PC-9 (cell line): ENCODE measurements at regions not wholly inside any gene's neighbourhood (a gene's known extent, or its start where the extent isn't known, plus 50 kb on each side); places are given as distances from the start of the nearest gene placed in this dataset.

ENCODE experiments used
- BruUV-seq: library from RNA; stranded (reverse); fragments of 400-500 nt; replicated peaks from 2 replicates; lab custom pipeline; 2021; lab: Mats Ljungman, UMichigan
- CTCF ChIA-PET: fragments of 300-600 bp; sonication (Branson Sonifier 250); formaldehyde crosslinking; loops from one replicate; lab custom pipeline; 2022; ENCODE audit warnings: antibody characterized with exemption; lab: Charles Lee
- POLR2A ChIA-PET: fragments of 300-600 bp; sonication (Branson Sonifier 250); formaldehyde crosslinking; loops from one replicate; lab custom pipeline; 2022; ENCODE audit warnings: antibody characterized with exemption; ENCODE audit not compliant: unreplicated experiment; lab: Charles Lee
- DNase-seq, 2 experiments: peaks; one replicate each; pipeline versions ENCODE4 v3.0.0 to v3.0.0-alpha.2; 2015 to 2022; ENCODE audit warnings: mixed read lengths in 1 of 2
- H2AFZ ChIP-seq: fragments of 200-600 bp; sonication (generic); 2 replicates; pipeline ENCODE4 v1.8.1; 2017; ENCODE audit warnings: antibody characterized with exemption
- H3F3A ChIP-seq: fragments of 200-600 bp; sonication (generic); 2 replicates; pipeline ENCODE4 v1.8.1; 2017; ENCODE audit warnings: antibody characterized with exemption, mild to moderate bottlenecking, low read depth; ENCODE audit not compliant: insufficient read depth
- H3K27ac ChIP-seq: fragments of 200-600 bp; sonication (generic); 2 replicates; pipeline ENCODE4 v1.6.1; 2016; ENCODE audit warnings: mixed run types
- H3K27me3 ChIP-seq: fragments of 200-600 bp; sonication (generic); 2 replicates; pipeline ENCODE4 v1.6.1; 2016; ENCODE audit warnings: low read depth, mixed run types; ENCODE audit not compliant: insufficient read depth
- H3K36me3 ChIP-seq: fragments of 200-600 bp; sonication (generic); 2 replicates; pipeline ENCODE4 v1.6.1; 2016; ENCODE audit warnings: low read depth, mixed run types
- H3K4me1 ChIP-seq: fragments of 200-600 bp; sonication (generic); replicated peaks from 2 replicates; pipeline ENCODE4 v1.6.1; 2016; ENCODE audit warnings: mixed run types; ENCODE audit not compliant: insufficient read depth
- H3K4me2 ChIP-seq: fragments of 200-600 bp; sonication (generic); 2 replicates; pipeline ENCODE4 v1.6.1; 2017; ENCODE audit warnings: mixed run types
- H3K4me3 ChIP-seq: fragments of 200-600 bp; sonication (generic); 2 replicates; pipeline ENCODE4 v1.6.1; 2016; ENCODE audit warnings: mixed run types
- H3K79me2 ChIP-seq: fragments of 200-600 bp; sonication (generic); 2 replicates; pipeline ENCODE4 v1.6.1; 2017; ENCODE audit warnings: low read depth, mixed run types
- H3K9me2 ChIP-seq: fragments of 200-600 bp; sonication (generic); 2 replicates; pipeline ENCODE4 v1.8.1; 2017; ENCODE audit warnings: mild to moderate bottlenecking; ENCODE audit not compliant: insufficient read depth
- H3K9me3 ChIP-seq: fragments of 200-600 bp; sonication (generic); 2 replicates; pipeline ENCODE4 v1.8.1; 2016; ENCODE audit warnings: low read depth; ENCODE audit not compliant: insufficient read depth
- H4K20me1 ChIP-seq: fragments of 200-600 bp; sonication (generic); 2 replicates; pipeline ENCODE4 v1.8.1; 2017; ENCODE audit not compliant: insufficient read depth
- EZH2 ChIP-seq: fragments of 200-600 bp; sonication (generic); IDR thresholded peaks from 2 replicates; pipeline ENCODE4 v1.8.0; 2017; ENCODE audit warnings: antibody characterized with exemption, low read depth
- intact Hi-C: fragments of 100-400 bp; cut with micrococcal nuclease; formaldehyde crosslinking; loops from one replicate; pipeline ENCODE4 v1.10.0; 2022; ENCODE audit not compliant: unreplicated experiment
- TF ChIP-seq, protein P1 (sequence below): fragments of 200-600 bp; sonication (generic); conservative IDR thresholded peaks from 2 replicates; pipeline ENCODE4 v1.6.1; 2017; ENCODE audit warnings: mixed run types, antibody characterized with exemption, mild to moderate bottlenecking, moderate library complexity

DNA sequence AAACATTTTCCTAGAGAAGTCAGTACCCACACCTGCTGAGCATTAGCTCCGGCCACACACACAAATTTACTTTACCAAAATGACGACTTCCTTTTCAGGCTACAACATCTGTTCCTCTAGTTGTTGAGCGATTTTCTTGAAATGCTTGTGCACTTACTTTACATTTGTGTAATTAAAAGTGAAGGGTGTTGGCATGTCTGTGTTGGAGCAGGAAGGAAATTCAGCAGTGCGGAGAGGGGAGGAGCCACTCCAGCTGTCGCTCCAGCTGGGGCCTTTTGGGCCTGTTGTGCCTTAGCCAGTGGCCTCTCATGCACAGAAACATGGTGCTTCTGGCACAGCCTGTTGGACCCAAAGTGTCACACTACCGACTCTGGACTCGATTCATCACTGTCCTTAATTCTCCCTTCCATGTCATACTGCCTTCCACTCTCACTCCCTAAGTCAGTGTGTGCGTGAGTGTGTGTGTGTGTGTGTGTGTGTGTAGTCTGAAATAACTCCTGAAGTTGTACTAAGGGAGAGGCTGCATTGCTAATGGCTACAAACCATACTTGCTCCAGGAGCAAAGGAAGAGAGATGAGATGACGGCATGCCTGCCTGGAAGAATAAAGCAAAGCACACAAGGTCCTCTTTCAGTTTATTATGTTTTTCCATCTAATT is 191.8 kb upstream of the ARG1 start:
- Histone ChIP-seq H3K9me3 (0 out of 2 replicates have a peak, but pooled peaks cover 4% of the 10 kb centered on the region), H3K4me2 (no peak overlapping the region), H4K20me1 (no peaks in the 10 kb centered on the region), H2AFZ (no peak overlapping the region), H3K9me2 (no peaks in the 10 kb centered on the region), H3F3A (no peaks in the 10 kb centered on the region), H3K4me1 (no peaks in the 10 kb centered on the region), H3K27me3 (no peaks in the 10 kb centered on the region), H3K79me2 (no peaks in the 10 kb centered on the region), H3K4me3 (no peak overlapping the region), H3K27ac (no peak overlapping the region), H3K36me3 (no peaks in the 10 kb centered on the region)
- DNase-seq, result no peak
- intact Hi-C loops, result no loop called here
- ChIA-PET POLR2A (no interaction called here), CTCF (no interaction called here)
- no TSS peak for BruUV-seq
- no peak for TF ChIP-seq EZH2

DNA sequence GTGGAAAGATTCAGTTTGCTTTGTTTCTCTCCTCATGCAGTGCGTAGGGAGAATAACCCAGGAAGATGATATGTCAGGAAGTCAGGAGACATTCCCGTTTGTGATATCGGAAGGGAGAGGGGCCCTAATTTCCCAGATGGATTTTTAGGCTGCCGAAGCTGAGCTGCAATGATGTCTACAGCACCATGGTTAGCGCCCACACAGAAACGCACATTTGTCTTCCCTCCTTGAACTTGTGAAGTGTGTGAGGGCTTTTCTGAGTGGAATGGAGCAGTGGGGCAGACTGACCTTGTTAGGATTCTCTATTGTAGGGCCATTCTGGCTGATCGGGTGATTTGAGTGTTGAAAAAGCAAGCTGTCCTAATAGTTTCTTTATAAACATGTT is 191.3 kb upstream of the ARG1 start:
- no peaks in the 10 kb centered on the region for H3K27me3 ChIP-seq
- no TSS peak for BruUV-seq
- POLR2A ChIA-PET, result no interaction called here
- H3K27ac ChIP-seq, result no peak overlapping the region
- H3K9me2 ChIP-seq, result no peaks in the 10 kb centered on the region
- H3K4me1 ChIP-seq, result no peaks in the 10 kb centered on the region
- CTCF ChIA-PET, result no interaction called here
- no peak for DNase-seq
- intact Hi-C loops, result no loop called here
- no peaks in the 10 kb centered on the region for H3K79me2 ChIP-seq
- 0 out of 2 replicates have a peak, but pooled peaks cover 4% of the 10 kb centered on the region for H3K9me3 ChIP-seq
- no peaks in the 10 kb centered on the region for H4K20me1 ChIP-seq
- TF ChIP-seq EZH2, result no peak
- TF ChIP-seq, protein P1, sequence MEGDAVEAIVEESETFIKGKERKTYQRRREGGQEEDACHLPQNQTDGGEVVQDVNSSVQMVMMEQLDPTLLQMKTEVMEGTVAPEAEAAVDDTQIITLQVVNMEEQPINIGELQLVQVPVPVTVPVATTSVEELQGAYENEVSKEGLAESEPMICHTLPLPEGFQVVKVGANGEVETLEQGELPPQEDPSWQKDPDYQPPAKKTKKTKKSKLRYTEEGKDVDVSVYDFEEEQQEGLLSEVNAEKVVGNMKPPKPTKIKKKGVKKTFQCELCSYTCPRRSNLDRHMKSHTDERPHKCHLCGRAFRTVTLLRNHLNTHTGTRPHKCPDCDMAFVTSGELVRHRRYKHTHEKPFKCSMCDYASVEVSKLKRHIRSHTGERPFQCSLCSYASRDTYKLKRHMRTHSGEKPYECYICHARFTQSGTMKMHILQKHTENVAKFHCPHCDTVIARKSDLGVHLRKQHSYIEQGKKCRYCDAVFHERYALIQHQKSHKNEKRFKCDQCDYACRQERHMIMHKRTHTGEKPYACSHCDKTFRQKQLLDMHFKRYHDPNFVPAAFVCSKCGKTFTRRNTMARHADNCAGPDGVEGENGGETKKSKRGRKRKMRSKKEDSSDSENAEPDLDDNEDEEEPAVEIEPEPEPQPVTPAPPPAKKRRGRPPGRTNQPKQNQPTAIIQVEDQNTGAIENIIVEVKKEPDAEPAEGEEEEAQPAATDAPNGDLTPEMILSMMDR, result no peak
- no peak overlapping the region for H3K4me3 ChIP-seq
- no peak overlapping the region for H3K4me2 ChIP-seq
- no peaks in the 10 kb centered on the region for H3K36me3 ChIP-seq
- no peak overlapping the region for H2AFZ ChIP-seq
- H3F3A ChIP-seq, result no peaks in the 10 kb centered on the region

DNA sequence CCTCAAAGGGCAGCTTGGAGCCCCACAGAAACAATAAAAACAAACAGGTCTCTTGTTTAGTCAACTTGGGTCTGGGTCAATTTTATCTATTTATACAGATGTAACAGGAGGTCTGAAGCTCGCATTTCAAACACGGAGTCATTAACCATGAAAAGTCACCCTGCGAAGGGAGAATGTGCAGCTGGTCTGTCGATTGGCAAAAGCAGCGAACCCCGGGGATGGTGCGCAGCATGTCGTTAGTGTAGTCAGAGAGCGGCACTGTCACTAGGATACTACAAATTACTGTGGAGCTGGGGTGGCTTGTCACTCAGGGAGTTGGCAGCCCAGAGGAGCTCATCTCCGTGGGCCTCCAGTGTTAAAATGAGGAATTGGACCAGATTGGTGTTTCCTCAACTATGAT is 190.4 kb upstream of the ARG1 start:
- H3F3A ChIP-seq, result no peaks in the 10 kb centered on the region
- H2AFZ ChIP-seq, result no peak overlapping the region
- ChIA-PET CTCF (no interaction called here), POLR2A (no interaction called here)
- H3K27ac ChIP-seq, result no peak overlapping the region
- no peaks in the 10 kb centered on the region for H3K27me3 ChIP-seq
- 0 out of 2 replicates have a peak, but pooled peaks cover 4% of the 10 kb centered on the region for H3K9me3 ChIP-seq
- H3K4me3 ChIP-seq, result no peak overlapping the region
- no peaks in the 10 kb centered on the region for H3K36me3 ChIP-seq
- no TSS peak for BruUV-seq
- TF ChIP-seq, protein P1, result no peak
- no peak for TF ChIP-seq EZH2
- no peaks in the 10 kb centered on the region for H3K4me1 ChIP-seq
- H4K20me1 ChIP-seq, result no peaks in the 10 kb centered on the region
- intact Hi-C loops, result no loop called here
- DNase-seq, result no peak
- H3K4me2 ChIP-seq, result no peak overlapping the region
- H3K9me2 ChIP-seq, result no peaks in the 10 kb centered on the region
- no peaks in the 10 kb centered on the region for H3K79me2 ChIP-seq
